IPS-11a (cell line): ENCODE measurements at regions not wholly inside any gene's neighbourhood (a gene's known extent, or its start where the extent isn't known, plus 50 kb on each side); places are given as distances from the start of the nearest gene placed in this dataset.

Experiments used
- H3K4me3 ChIP-seq: one replicate; pipeline ENCODE4 v1.5.1; 2013; ENCODE audit warnings: low read depth, low read length, control low read depth

DNA sequence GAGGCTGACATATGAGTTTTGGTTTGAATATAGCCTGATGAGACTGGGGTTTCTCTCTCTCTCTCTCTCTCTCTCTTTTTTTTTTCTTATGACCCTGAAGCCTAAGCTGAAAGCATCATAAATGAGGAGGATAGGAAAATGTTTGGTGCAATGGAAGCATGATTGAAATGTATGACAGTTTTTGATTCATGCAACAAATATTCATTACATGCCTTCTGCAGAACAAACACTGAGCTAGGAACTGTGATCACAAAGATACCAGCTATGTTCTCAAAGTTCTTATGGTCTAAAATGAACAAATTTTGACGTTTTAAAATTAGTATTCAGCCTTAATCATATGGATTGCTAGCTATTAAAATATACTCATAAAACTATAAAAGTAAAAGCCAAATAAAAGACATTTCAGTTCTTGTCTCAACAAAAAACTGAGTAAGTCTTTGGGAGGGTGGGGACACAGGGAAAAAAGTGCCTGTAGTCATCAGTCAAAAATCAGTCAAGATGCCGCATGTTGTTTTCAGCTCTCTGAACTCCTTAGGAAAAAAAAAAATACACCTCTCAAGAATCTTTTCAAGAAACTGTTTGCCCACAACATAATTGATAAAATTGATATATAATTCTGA is 57.2 kb downstream of the NKX6-1 start:
- H3K4me3 ChIP-seq, result no peak overlapping the region

DNA sequence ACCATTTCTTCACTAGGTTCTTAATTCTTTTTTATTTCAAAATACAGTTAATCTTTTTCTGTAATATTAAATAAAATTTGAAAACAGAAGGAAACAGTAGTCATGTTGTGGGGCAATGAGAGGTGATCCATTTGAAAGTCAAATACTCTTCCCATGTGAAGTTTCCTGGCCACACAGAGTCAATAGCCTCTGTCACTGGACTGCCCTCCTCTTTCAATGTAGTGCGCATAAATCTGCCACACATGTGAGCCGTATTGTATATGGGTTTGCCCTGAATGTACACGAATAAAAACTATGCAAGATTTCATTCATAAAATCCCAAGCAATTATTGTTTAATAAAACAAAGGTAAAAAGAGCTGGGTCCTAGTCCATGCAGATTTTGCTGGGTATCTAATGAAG is 59.1 kb downstream of the NKX6-1 start:
- H3K4me3 ChIP-seq, result no peak overlapping the region

DNA sequence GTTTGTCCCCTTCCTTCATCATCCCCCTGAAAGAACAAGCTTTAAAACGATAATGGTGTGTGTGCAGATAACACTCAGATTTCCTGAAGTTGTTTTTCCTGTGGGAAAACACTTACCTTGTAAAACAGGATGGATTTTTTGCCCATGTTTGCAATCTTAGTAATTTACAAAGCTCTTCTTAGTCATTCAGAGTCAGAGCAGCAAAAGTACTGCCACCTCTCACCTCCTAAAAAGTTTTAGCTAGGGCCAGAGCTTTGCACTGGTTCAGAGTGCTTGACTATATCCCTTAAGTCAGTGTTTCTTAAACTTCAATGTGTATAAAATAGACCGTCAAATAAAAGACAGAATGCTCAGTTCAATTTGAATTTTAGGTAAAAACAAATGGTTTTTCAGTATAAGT is 62.3 kb downstream of the NKX6-1 start:
- no peak overlapping the region for H3K4me3 ChIP-seq

DNA sequence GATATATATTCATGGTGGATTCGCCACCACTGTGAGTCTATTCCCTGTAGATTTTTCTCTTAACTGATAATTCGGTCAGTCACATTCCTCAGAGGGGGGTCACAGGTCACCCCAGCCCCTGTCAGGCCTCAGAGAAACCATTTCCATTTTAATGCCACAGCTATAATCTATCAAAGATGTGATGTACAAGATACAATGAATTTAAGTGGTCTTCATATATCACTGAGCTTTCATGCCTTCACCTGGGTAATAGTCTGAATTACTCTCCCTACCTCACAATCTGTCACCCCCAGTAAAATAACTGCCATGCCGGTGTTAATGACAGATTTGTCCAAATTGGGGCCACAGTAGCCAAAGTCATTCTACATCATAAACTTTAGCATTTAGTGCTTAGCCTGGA is 64.7 kb downstream of the NKX6-1 start:
- no peak overlapping the region for H3K4me3 ChIP-seq

DNA sequence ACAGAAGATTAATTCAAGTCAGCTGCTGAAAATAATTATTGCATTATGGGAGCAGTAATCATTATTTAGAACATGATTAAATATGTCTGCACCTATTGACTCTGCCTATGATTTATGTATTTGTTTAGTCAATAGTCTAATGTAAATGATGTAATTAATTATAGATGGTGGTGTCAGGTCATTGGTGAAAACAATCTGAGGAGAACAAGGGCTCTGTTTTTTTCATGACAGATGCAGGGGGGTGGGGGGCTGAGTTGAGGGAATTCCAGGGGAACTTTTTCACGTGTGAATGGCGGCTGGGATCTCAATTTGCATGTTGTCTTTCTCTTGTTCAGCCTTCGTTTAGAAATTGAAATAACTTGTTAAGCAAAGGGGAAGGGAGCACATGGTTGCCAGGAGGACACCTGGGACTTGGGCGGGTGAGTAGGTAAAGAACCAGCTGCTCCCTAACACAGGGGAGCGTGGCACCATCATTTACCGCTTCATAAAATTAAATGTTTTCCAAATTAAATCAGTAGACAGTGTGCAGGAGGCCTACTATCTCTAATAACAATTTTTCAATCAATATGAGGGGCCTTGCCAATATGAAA is 65.4 kb downstream of the NKX6-1 start:
- H3K4me3 ChIP-seq, result no peak overlapping the region

DNA sequence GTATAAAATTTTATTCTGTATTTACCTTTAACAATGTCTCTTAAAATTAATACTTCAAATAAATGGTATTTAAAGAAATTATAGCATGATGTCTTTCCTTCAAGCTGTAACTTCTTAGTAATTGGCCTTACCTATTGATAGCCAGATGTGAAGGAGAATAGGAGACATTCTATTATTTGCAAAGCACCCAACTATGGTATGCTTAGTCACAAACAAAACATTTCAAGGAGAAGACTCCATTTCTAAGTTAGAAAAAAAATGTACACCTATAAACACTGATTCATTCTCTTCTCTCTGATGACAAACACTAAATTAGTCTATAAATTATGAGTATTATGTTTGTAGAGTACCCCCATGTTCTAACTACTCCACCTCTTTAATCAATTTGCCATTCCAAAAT is 66.4 kb downstream of the NKX6-1 start:
- H3K4me3 ChIP-seq, result no peak overlapping the region

DNA sequence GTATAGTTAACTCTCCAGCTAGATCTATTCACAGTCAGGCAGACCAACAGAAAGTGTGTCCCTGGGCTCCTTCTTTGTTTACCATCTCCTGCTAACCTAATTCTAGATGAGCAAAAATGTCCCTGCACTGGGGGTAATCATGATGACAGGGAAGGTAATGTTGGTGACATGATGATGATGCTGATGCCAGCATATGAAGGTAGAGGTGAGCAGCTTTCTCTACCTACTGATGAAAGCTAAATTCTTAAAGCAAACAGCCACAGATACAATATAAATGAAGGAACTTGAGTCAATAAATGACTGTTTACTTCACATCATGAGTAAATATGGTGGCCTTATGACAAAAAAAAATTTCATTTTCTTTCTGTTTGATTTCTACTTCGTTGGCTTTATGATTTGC is 78.5 kb downstream of the NKX6-1 start:
- H3K4me3 ChIP-seq, result no peak overlapping the region

DNA sequence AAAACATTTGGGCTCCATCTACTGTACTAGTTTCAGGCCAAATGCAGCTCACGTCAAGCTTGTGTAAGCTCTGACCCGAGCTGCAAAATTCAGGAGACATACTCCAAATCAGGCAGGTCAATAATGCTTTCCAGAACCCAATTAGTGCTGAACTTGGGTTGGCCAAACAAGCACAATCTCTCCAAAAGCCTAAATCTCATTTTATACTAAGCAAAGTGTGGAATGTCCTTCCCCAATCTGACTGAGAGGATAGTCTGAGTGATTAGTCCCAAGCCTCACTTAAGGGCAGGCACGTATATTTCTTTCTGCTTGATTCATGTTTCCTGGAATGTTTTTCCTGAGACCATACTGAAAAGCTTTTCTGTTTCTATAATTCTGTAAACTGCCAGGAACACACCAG is 79.9 kb downstream of the NKX6-1 start:
- no peak overlapping the region for H3K4me3 ChIP-seq

DNA sequence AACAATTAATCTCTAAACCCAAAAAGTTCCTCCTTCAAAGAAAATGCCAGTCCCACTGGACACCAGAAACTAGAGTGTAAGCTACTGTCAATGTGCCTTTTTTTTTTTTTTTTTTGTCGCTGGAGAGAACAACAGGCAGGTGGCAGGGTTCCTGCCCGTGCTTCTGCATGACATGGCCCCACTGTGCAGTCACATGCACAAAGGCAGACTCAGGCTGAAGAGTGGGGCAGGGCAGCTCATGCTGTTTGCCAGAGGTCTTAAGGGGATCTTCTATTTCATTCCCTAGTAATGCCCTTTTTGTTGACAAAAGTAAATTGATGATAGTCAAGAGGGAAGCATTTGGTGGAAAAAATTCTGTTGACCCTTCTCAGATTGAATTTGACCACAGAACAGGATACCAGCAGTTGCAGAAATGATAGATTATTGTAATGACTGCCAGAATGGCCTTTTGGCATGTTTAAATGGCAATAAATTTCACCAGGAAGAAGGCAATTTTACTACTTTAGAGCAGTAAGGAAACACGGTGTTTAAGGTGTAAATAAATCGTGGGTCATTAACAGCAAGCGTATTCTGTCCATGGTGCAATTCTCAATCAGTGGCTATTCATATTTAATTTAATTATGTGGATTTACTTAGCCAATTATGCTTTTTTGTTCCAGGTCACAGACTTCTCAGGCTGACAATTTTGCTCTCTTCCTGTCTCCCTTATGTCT is 80.9 kb downstream of the NKX6-1 start:
- H3K4me3 ChIP-seq, result no peak overlapping the region

DNA sequence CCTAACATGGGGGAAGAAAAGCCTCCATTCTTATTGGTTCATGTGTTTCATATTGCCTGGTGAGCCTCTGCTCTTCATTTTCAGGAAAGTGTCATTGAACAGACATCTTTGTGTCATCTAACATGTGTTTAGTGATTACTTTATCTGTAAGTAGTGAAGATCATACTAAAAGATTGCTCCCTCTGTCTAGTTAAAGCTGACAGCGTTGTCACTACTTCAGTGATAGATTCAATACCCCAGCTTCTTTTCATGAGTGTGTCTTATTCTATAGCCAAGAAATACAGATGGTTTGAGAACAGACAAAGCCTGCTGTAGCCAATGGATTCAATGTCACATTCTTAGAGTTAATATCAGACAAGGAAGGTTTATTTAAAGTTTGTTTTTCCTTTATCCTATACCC is 85.1 kb downstream of the NKX6-1 start:
- H3K4me3 ChIP-seq, result no peak overlapping the region

DNA sequence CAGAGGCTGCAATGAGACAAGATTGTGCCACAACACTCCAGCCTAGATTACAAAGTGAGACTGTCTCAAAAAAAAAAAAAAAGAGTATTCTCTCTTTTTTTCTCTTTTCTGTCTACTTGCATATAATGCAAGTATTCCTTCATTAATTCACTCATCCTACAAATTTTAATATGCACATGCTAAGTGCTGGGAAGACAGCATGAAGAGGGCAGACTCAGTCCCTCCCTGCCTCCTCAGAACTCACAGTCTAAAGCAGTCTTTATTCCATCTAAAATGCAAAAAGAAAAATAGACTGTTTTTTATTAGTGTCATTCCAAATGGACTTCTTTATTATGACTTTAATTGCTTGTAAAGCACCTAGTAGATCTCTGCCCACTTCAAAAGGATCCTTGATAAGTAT is 85.6 kb downstream of the NKX6-1 start:
- H3K4me3 ChIP-seq, result no peak overlapping the region

DNA sequence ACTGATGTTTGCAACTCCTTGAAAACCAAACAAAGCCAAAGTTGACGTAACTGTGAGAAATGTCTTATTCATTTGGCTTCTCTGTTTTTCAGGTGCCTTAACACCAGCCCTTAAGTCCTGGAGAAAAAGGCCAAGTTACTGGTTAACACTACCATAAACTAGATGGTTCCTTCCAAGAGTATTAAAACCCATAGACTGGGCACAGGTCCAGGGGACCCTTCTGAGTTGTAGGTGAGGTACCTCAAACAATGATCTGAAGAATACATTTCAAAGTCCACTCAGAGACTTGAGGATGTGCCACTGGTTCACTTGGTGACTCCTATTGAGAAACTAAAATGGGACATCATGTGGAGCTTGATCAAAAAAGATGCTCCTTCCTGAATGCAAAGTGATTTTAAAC is 87.0 kb downstream of the NKX6-1 start:
- no peak overlapping the region for H3K4me3 ChIP-seq

DNA sequence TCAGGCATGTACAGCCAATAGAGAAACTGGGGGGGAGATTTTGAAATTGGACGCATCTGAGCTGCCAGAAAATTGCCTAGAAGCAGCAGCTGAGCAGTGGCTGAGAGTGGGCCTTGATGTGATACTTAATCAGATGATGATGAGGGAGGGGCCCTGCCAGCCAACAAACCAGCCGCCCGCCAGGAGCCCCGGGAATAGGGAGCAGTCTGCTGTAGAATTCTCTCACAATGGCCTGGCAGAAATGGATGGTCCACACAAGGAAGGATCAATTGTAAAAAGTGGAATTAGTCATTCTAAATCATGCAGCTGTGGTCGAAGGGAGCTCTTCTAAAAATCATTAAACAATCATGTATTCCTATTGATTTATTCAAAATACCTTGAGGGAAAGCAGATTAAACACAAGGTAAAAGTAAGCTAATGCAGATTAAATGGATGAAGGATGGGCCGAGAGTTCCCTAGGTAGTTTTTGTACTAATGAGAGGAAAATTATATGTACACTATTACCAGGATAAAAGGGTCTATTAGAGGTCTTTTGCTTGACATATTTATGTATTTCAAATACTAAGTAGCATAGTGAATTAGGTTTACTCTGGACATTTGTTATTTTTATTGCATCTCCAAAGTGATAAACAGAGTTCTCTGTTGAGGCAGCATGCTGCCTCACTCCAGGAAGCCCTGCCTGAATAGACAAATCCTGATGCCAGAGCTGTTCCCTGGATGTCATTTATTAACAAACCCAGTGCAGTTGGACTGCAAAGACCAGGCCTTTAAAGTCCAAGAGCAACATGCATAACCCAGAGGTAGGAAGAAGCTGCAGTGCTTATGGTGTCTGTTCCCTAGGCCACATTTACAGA is 91.3 kb downstream of the NKX6-1 start:
- H3K4me3 ChIP-seq, result no peak overlapping the region

DNA sequence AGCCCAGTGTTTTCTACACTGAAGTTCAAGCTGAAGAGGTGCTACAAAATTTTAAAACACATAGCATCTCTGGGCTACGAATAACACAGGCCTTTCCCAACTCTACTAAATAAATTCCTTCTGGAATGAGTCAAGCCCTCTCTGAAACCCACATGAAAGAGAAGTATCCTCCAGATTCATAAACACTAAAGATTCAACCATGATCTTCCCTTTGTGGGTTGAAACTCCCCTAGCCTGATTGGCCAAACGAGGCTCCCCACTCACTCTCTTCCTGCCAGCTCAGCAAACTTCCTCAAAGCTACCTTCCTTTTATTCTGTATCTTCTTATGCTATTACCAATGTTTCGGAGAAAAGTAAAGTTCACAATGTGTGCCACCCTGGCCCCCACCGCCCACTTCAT is 95.4 kb downstream of the NKX6-1 start:
- no peak overlapping the region for H3K4me3 ChIP-seq

DNA sequence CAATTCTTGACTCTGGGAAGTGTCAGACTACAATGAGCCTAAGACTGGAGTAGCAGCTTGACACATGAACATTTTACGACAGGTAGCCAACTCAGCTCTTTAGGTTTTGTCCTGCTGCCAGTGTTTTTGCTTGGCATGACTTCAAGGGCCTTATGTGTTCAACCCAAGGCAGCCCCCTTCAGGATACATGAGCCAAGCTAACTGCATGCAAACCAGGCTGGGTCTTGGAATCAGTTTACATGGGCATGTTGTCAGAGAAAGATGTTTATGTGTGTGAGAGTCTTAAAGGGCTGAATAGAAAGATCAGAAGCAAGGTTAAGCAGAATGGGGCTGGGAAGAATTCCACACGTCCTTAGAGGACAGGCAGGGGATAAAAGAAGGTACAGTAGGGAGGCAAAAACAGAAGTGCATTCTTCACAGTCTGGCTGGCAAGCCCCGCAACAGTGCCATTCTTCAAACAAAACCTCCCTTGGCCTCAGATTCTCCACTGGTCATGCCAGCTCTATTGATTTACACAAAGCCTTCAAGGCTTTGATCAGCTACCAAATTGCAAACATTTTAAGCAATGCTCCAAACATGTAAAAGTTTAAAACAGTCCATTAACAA is 97.3 kb downstream of the NKX6-1 start:
- no peak overlapping the region for H3K4me3 ChIP-seq

DNA sequence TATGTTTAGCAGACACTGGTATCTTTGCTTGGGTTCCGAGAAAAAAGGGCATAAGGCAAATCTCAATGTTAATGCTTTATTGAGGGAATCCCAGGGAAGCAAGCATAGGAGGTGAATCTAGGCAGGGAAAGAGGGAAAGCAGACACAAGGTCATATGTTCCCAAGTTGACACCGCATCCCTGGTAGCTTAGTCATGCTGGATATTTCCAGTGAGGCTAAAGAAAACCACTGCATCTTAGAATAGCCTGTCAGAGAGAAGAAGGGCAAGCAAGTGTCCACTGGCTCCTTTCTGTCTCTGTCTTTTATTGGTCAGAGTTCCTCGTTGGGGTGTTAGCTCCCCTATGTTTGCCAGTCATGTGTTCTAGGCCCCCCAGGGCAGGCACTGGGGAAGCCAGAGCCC is 104.7 kb downstream of the NKX6-1 start:
- no peak overlapping the region for H3K4me3 ChIP-seq

DNA sequence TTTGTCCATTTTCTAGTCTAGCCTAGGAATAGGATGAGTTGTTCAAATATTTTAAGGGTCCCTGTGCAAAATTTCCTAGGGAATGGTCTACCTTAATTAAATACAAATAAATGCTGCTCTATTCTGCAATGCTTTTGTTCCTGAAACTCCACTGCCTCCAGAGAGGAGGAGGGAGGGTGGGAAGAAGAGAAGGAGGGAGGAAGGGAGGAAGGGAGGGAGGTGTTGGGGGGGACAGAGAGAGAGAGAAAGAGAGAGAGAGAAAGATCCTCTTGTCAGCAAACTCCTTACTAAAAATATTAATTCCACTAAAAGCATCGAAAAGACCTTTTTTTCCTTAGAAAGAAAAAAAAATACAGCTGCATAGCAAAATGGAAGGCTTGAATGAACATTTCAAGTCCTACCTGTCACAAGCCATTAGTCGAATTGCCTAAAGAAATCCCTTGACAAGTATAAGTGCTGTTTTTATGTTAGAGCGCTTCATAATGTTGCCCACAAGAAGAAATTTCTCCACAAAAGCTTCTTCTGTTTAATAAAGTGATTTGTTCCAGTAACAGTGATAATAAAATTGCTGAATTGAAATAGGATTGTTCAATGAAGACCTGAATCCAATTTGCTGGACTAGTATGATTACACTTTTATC is 106.0 kb downstream of the NKX6-1 start:
- H3K4me3 ChIP-seq, result no peak overlapping the region

DNA sequence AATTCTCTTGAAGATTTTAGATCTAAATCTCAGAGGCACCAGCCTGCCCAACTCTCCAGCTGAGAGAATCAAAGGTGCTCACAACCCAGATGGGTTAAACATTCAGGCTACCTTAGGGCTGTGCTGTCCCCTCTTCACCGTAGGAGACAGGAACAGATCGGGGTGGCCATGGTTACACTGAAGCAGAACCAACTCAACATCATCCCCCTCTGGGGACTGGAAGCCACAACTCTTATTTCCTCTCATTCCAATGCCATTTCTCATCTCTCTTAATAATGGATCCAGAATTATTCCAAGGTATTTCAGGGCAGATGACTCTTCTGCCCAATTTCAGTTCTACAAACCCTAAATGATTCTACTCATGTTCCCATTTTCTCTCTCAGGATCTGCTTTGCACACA is 109.7 kb downstream of the NKX6-1 start:
- no peak overlapping the region for H3K4me3 ChIP-seq

DNA sequence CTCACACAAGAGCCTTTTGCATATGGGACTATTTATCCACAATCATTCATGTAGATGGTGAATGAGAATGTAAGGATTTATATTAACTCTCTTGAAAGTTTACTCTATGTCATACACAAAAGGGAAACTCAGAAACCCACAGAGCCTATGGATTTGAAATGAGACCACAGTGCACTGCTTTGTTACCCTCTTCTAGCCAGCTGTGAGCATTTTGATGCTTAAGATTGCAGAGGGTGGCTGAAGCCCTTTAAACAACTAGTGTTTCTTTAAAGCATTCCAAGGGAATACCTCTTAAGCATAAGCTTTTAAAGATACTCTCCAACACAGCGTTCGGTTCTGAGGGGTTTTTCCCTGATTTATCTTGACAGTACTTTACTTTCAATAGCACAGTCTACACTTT is 113.9 kb downstream of the NKX6-1 start:
- no peak overlapping the region for H3K4me3 ChIP-seq

DNA sequence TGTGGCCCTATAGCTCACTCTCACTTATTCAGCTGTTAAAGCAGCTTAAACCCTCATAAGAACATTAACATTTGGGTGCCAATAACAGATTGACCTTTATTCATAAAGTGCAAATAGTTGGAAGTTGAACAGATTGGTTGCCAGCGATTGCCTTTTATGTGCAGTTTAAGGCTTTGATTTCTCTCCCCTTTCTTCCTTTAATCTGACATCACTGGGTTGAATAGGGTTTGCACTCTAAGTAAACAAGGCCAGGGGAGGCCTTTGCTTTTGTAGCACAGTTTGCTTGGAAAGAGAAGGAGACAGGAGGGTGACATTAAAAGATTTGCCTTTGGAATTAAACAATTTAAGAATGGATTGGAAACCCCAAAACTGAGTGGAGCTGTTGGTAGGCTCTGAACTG is 114.3 kb downstream of the NKX6-1 start:
- no peak overlapping the region for H3K4me3 ChIP-seq

DNA sequence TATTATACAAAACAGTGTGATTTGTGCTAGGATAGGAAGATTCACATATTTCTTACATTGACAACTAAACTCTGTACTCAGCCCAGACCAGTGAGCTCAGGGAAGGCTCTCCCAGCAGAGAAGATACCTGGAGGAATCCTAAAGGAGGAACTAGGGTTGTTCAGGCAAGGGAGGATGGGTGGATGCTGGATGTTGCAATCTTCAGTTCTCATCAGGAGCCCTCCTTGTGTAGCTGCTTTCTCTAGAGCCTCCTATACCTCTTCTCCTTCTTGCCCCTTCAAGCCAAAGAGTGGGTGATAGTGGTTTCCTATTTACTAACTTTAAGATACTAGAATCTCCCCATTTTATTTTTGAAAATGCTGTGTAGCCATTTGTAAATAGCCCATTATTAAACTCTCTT is 117.3 kb downstream of the NKX6-1 start:
- H3K4me3 ChIP-seq, result no peak overlapping the region
